ENCODE measurements at regions not wholly inside any gene's neighbourhood (a gene's known extent, or its start where the extent isn't known, plus 50 kb on each side); places are given as distances from the start of the nearest gene placed in this dataset.

- TF ChIP-seq RXRA (IDR thresholded peaks at IDR 0.05) (no peak), RAD21 (IDR thresholded peaks at IDR 0.05) (no peak), TAF1 (conservative IDR thresholded peaks at IDR 0.05) (no peak), ZBTB33 (IDR thresholded peaks at IDR 0.05) (no peak), HNF4G (IDR thresholded peaks at IDR 0.05) (no peak), SP1 (IDR thresholded peaks at IDR 0.05) (no peak), FOXA1 (IDR thresholded peaks at IDR 0.05) (no peak), MAX (IDR thresholded peaks at IDR 0.05) (no peak)
- H3K4me3 ChIP-seq (ENCODE audit: low read depth in 1 of 3, low read length in 3 of 3) = no peak overlapping the region
- peaks cover 0 to 10% (median 0%) of the 10 kb centered on the region in 4 donors for H3K27me3 ChIP-seq (ENCODE audit: control insufficient read depth in 4 of 4, insufficient read depth in 4 of 4, low read length in 3 of 4)
- no peak for DNase-seq (ENCODE audit: low spot score)
- no peaks in the 10 kb centered on the region for H3K36me3 ChIP-seq (ENCODE audit: control insufficient read depth in 4 of 4, insufficient read depth in 3 of 4, low read depth in 1 of 4, low read length in 3 of 4)
- H3K27ac ChIP-seq (ENCODE audit: low read depth in 1 of 2, low read length in 2 of 2) = no peak overlapping the region
- no peak overlapping the region for H3K9ac ChIP-seq (ENCODE audit: low read depth in 1 of 2, low read length in 2 of 2)
- no peaks in the 10 kb centered on the region for H3K4me1 ChIP-seq (ENCODE audit: control insufficient read depth in 4 of 4, insufficient read depth in 4 of 4, low read length in 3 of 4)
- no peaks in the 10 kb centered on the region for H3K9me3 ChIP-seq (ENCODE audit: control insufficient read depth in 4 of 4, low read length in 3 of 4)
- 88% methylated on average over 1 of the region's 1 CpG for WGBS
These were observed 60.5 kb upstream of the VGLL2 start for GRCh38 chr6:117204903-117205302.

GRCh38 chr6:117205876-117206275 is 59.5 kb upstream of the VGLL2 start:
- DNase-seq (ENCODE audit: low spot score) = no peak

DNA sequence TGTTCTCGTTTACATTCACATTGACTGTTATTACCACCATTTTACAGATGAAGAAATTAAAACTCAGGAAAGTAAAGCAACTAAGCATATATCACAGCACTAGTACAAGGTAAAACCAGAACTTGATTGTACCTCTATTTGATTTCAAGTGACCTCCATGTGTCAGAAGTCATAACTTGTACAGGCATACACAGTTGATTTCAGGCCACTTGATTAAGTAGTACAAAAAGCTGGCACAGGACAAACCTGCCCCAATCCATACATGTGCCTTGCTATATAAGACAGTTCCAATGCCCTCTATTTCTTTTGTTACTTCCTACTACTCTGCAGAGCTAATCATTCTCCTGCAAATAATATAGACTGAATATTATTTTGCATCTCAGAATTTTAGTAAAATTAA is 58.8 kb upstream of the VGLL2 start:
- 79% methylated on average over 1 of the region's 1 CpG for WGBS
- Histone ChIP-seq H3K9ac (ENCODE audit: low read depth in 1 of 2, low read length in 2 of 2) (no peak overlapping the region), H3K27ac (ENCODE audit: low read depth in 1 of 2, low read length in 2 of 2) (no peak overlapping the region), H3K9me3 (ENCODE audit: control insufficient read depth in 4 of 4, low read length in 3 of 4) (no peaks in the 10 kb centered on the region), H3K4me1 (ENCODE audit: control insufficient read depth in 4 of 4, insufficient read depth in 4 of 4, low read length in 3 of 4) (no peaks in the 10 kb centered on the region), H3K27me3 (ENCODE audit: control insufficient read depth in 4 of 4, insufficient read depth in 4 of 4, low read length in 3 of 4) (peaks cover 0 to 10% (median 0%) of the 10 kb centered on the region in 4 donors), H3K4me3 (ENCODE audit: low read depth in 1 of 3, low read length in 3 of 3) (no peak overlapping the region), H3K36me3 (ENCODE audit: control insufficient read depth in 4 of 4, insufficient read depth in 3 of 4, low read depth in 1 of 4, low read length in 3 of 4) (no peaks in the 10 kb centered on the region)
- no peak for DNase-seq (ENCODE audit: low spot score)
- TF ChIP-seq EGR1 (IDR thresholded peaks at IDR 0.05; ENCODE audit: low read depth in 2 of 2) (no peak), ZBTB33 (IDR thresholded peaks at IDR 0.05) (no peak), FOXA2 (IDR thresholded peaks at IDR 0.05) (no peak), MAX (IDR thresholded peaks at IDR 0.05) (no peak), ATF3 (IDR thresholded peaks at IDR 0.05) (no peak), HNF4A (conservative IDR thresholded peaks at IDR 0.05) (no peak), YY1 (IDR thresholded peaks at IDR 0.05) (no peak), JUND (IDR thresholded peaks at IDR 0.05) (no peak), RXRA (IDR thresholded peaks at IDR 0.05) (no peak), FOXA1 (IDR thresholded peaks at IDR 0.05) (no peak), TAF1 (conservative IDR thresholded peaks at IDR 0.05) (no peak), CTCF (IDR thresholded peaks at IDR 0.05; ENCODE audit: low read depth, low read length, missing input control) (no peak), HNF4G (IDR thresholded peaks at IDR 0.05) (no peak), GABPA (IDR thresholded peaks at IDR 0.05 in 1 of 2, conservative IDR thresholded peaks at IDR 0.05 in 1 of 2) (no peak), RAD21 (IDR thresholded peaks at IDR 0.05) (no peak), NR2F2 (IDR thresholded peaks at IDR 0.05) (no peak)

More at GRCh38 chr6:117205876-117206275, 59.5 kb upstream of the VGLL2 start:
- H3K36me3 ChIP-seq (ENCODE audit: control insufficient read depth in 4 of 4, insufficient read depth in 3 of 4, low read depth in 1 of 4, low read length in 3 of 4) = no peaks in the 10 kb centered on the region
- 51% methylated on average over 4 of the region's 4 CpGs for WGBS
- no peak for TF ChIP-seq YY1 (IDR thresholded peaks at IDR 0.05)
- TF ChIP-seq MAX (IDR thresholded peaks at IDR 0.05) = no peak
- TF ChIP-seq TAF1 (conservative IDR thresholded peaks at IDR 0.05) = no peak
- no peak for TF ChIP-seq SP1 (IDR thresholded peaks at IDR 0.05)
- TF ChIP-seq FOXA2 (IDR thresholded peaks at IDR 0.05) = no peak
- no peaks in the 10 kb centered on the region for H3K9me3 ChIP-seq (ENCODE audit: control insufficient read depth in 4 of 4, low read length in 3 of 4)
- H3K27ac ChIP-seq (ENCODE audit: low read depth in 1 of 2, low read length in 2 of 2) = no peak overlapping the region
- H3K9ac ChIP-seq (ENCODE audit: low read depth in 1 of 2, low read length in 2 of 2) = no peak overlapping the region
- no peaks in the 10 kb centered on the region for H3K4me1 ChIP-seq (ENCODE audit: control insufficient read depth in 4 of 4, insufficient read depth in 4 of 4, low read length in 3 of 4)
- peaks cover 0 to 10% (median 0%) of the 10 kb centered on the region in 4 donors for H3K27me3 ChIP-seq (ENCODE audit: control insufficient read depth in 4 of 4, insufficient read depth in 4 of 4, low read length in 3 of 4)
- no peak overlapping the region for H3K4me3 ChIP-seq (ENCODE audit: low read depth in 1 of 3, low read length in 3 of 3)
